HepG2 (cell line): ENCODE measurements at regions not wholly inside any gene's neighbourhood (a gene's known extent, or its start where the extent isn't known, plus 50 kb on each side); places are given as distances from the start of the nearest gene placed in this dataset.

Experiments
- ATAC-seq: fragments of 200-7000 bp; cut with Tn5 transposase; 3 replicates; pipeline ENCODE4 v1.9.1; 2020; ENCODE audit warnings: mild to moderate bottlenecking, moderate library complexity
- BruUV-seq: library from RNA; stranded (reverse); fragments of 400-500 nt; replicated peaks from 2 replicates; lab custom pipeline; 2021; lab: Mats Ljungman, UMichigan
- CTCF ChIA-PET: fragments of 300-600 bp; formaldehyde crosslinking; extraction: SDS; loops from one replicate; lab custom pipeline; 2021; ENCODE audit warnings: low total read pairs, inconsistent platforms, low intra/inter-chr PET ratio; lab: Yijun Ruan, JAX
- POLR2A ChIA-PET: fragments of 350-600 bp; sonication (Branson Sonifier 250); formaldehyde crosslinking; loops from one replicate; lab custom pipeline; 2020; ENCODE audit warnings: antibody characterized with exemption, inconsistent platforms; lab: Yijun Ruan, JAX
- DNase-seq: peaks from one replicate; pipeline ENCODE4 v3.0.0-alpha.2; 2015; ENCODE audit warnings: low spot score
- FAIRE-seq: peaks from 3 replicates; lab custom pipeline; 2011; peaks lifted over from hg19 to GRCh38; lab: Jason Lieb, UNC
- H2AFZ ChIP-seq: one replicate; pipeline ENCODE4 v1.6.1; 2011; ENCODE audit warnings: low read length, inconsistent platforms
- H3K27ac ChIP-seq: fragments of 300-600 bp; 3 replicates; pipeline ENCODE4 v1.8.0; 2011; ENCODE audit warnings: mixed run types, mild to moderate bottlenecking, mixed read lengths, low read length, inconsistent platforms; ENCODE audit not compliant: insufficient read depth; ENCODE audit errors: extremely low read length
- H3K27me3 ChIP-seq, 2 experiments: fragments of 200-600 bp in 1 of 2; 2 replicates in 1 of 2; 3 replicates in 1 of 2; pipeline versions ENCODE4 v1.6.0 to v1.8.0; 2011; ENCODE audit warnings: low read length in 2 of 2, mild to moderate bottlenecking in 2 of 2, moderate library complexity in 2 of 2, inconsistent platforms in 1 of 2; ENCODE audit not compliant: insufficient read depth in 2 of 2, control insufficient read depth in 1 of 2
- H3K36me3 ChIP-seq, 2 experiments: fragments of 200-600 bp in 1 of 2; replicated peaks in 1 of 2; 2 replicates in 1 of 2; 3 replicates in 1 of 2; pipeline versions ENCODE4 v1.5.1 to v1.8.0; 2011; ENCODE audit warnings: low read length in 2 of 2, inconsistent platforms in 1 of 2; ENCODE audit not compliant: insufficient read depth in 2 of 2, control insufficient read depth in 1 of 2
- H3K4me1 ChIP-seq: 2 replicates; pipeline ENCODE4 v1.5.1; 2012; ENCODE audit warnings: low read length, inconsistent platforms; ENCODE audit not compliant: insufficient read depth
- H3K4me2 ChIP-seq: 2 replicates; pipeline ENCODE4 v1.6.0; 2011; ENCODE audit warnings: low read depth, low read length, inconsistent platforms
- H3K4me3 ChIP-seq, 3 experiments: fragments of 200-600 bp in 1 of 3; sonication (generic), shearing (Covaris generic) in 1 of 3; replicated peaks in 1 of 3; 2 replicates each; pipeline ENCODE4 v1.5.1; 2011 to 2016; ENCODE audit warnings: low read length in 3 of 3, inconsistent platforms in 2 of 3, low read depth in 2 of 3, mild to moderate bottlenecking in 2 of 3, control low read depth in 1 of 3, mixed read lengths in 1 of 3; ENCODE audit not compliant: insufficient read depth in 1 of 3
- H3K79me2 ChIP-seq: one replicate; pipeline ENCODE4 v1.6.1; 2011; ENCODE audit warnings: low read length, inconsistent platforms; ENCODE audit not compliant: insufficient read depth
- H3K9ac ChIP-seq: 2 replicates; pipeline ENCODE4 v1.6.0; 2011; ENCODE audit warnings: mild to moderate bottlenecking, low read depth, low read length, inconsistent platforms; ENCODE audit not compliant: insufficient read depth
- H3K9me3 ChIP-seq: 2 replicates; pipeline ENCODE4 v1.5.1; 2012; ENCODE audit warnings: mild to moderate bottlenecking, low read length
- H4K20me1 ChIP-seq: 2 replicates; pipeline ENCODE4 v1.6.0; 2011; ENCODE audit warnings: inconsistent platforms, mild to moderate bottlenecking, low read length, moderate library complexity; ENCODE audit not compliant: insufficient read depth
- FOXJ3 ChIP-seq: sonication (generic); formaldehyde crosslinking; IDR thresholded peaks from 2 replicates; pipeline ENCODE4 v1.4.0; 2020; ENCODE audit warnings: missing genetic modification reagents, mild to moderate bottlenecking, borderline replicate concordance
- RBAK ChIP-seq: sonication (generic); formaldehyde crosslinking; IDR thresholded peaks from 2 replicates; pipeline ENCODE4 v1.5.1; 2020; ENCODE audit warnings: mild to moderate bottlenecking, missing genetic modification reagents
- RBM22 ChIP-seq: fragments of 200-400 bp; formaldehyde crosslinking; optimal IDR thresholded peaks from 2 replicates; pipeline ENCODE3; 2017; ENCODE audit warnings: mild to moderate bottlenecking, low read length, moderate library complexity
- SMAD9 ChIP-seq: sonication (generic); formaldehyde crosslinking; IDR thresholded peaks from 2 replicates; pipeline ENCODE4 v1.5.1; 2020; ENCODE audit warnings: mild to moderate bottlenecking, missing genetic modification reagents
- ZNF761 ChIP-seq: sonication (generic); formaldehyde crosslinking; conservative IDR thresholded peaks from 2 replicates; pipeline ENCODE4 v1.4.0; 2020; ENCODE audit warnings: mild to moderate bottlenecking, missing genetic modification reagents
- WGBS: methylation state at CpG from one replicate; pipeline ENCODE4 v1.1.6; 2017; ENCODE audit warnings: low lambda C conversion rate; 5-methylcytosine and 5-hydroxymethylcytosine counted together
- in situ Hi-C: cut with HindIII; loops from 2 replicates; pipeline ENCODE4 v1.10.0; 2017; ENCODE audit warnings: low pct_unique_long_range_greater_than_20kb; ENCODE audit not compliant: extremely low pct_ligation_motif_present
- intact Hi-C: fragments of 100-400 bp; cut with micrococcal nuclease; formaldehyde crosslinking; loops from one replicate; pipeline ENCODE4 v1.10.0; 2022; ENCODE audit not compliant: unreplicated experiment
- TF ChIP-seq, protein P1 (sequence below): sonication (generic); formaldehyde crosslinking; IDR thresholded peaks from 2 replicates; pipeline ENCODE4 v1.4.0; 2020; ENCODE audit warnings: mild to moderate bottlenecking, missing genetic modification reagents
- TF ChIP-seq, protein P2 (sequence below): sonication (generic); formaldehyde crosslinking; IDR thresholded peaks from 2 replicates; pipeline ENCODE4 v1.4.0; 2020; ENCODE audit warnings: missing genetic modification reagents
- TF ChIP-seq, protein P3 (sequence below): sonication (generic); formaldehyde crosslinking; IDR thresholded peaks from 2 replicates; pipeline ENCODE4 v1.4.0; 2020; ENCODE audit warnings: missing genetic modification reagents
- TF ChIP-seq, protein P4 (sequence below): sonication (generic); formaldehyde crosslinking; IDR thresholded peaks from 2 replicates; pipeline ENCODE4 v1.9.0; 2021; ENCODE audit warnings: missing genetic modification reagents, borderline replicate concordance

DNA sequence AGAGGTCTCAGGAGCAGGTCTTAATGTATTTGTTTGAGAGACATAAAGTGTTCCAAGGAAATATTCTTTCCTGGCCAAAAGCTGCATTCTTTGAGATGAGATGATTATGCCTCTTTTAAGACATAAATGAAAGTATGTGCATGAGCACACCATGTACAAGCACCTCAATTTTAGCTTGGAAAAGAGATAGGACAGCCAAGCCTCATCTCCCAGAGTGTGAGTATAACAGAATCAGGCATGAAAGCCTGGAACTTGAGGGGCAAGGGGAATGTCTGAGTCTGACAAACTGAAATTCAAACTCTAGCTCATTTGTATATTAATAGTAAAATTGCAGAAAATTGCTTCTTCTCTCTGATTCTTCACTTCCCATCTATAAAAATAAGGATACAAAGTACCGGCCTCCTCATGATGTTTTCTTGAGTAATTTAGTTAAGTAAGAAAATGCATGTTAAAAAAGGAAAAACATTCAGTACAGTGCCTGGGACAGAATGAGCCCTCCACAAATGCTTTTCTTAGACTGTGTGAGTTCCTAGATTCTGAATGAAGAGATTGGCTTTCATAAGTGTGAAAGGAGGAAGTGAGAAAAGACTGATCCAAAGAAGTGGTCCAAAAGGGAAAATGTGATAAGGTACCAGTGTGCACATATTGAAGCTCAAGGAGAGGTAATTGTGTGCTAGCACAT lies 1260.9 kb upstream of the SORCS1 start (continued):
- TF ChIP-seq, protein P1, sequence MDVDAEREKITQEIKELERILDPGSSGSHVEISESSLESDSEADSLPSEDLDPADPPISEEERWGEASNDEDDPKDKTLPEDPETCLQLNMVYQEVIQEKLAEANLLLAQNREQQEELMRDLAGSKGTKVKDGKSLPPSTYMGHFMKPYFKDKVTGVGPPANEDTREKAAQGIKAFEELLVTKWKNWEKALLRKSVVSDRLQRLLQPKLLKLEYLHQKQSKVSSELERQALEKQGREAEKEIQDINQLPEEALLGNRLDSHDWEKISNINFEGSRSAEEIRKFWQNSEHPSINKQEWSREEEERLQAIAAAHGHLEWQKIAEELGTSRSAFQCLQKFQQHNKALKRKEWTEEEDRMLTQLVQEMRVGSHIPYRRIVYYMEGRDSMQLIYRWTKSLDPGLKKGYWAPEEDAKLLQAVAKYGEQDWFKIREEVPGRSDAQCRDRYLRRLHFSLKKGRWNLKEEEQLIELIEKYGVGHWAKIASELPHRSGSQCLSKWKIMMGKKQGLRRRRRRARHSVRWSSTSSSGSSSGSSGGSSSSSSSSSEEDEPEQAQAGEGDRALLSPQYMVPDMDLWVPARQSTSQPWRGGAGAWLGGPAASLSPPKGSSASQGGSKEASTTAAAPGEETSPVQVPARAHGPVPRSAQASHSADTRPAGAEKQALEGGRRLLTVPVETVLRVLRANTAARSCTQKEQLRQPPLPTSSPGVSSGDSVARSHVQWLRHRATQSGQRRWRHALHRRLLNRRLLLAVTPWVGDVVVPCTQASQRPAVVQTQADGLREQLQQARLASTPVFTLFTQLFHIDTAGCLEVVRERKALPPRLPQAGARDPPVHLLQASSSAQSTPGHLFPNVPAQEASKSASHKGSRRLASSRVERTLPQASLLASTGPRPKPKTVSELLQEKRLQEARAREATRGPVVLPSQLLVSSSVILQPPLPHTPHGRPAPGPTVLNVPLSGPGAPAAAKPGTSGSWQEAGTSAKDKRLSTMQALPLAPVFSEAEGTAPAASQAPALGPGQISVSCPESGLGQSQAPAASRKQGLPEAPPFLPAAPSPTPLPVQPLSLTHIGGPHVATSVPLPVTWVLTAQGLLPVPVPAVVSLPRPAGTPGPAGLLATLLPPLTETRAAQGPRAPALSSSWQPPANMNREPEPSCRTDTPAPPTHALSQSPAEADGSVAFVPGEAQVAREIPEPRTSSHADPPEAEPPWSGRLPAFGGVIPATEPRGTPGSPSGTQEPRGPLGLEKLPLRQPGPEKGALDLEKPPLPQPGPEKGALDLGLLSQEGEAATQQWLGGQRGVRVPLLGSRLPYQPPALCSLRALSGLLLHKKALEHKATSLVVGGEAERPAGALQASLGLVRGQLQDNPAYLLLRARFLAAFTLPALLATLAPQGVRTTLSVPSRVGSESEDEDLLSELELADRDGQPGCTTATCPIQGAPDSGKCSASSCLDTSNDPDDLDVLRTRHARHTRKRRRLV (CRISPR knock-in tag) = no peak

DNA sequence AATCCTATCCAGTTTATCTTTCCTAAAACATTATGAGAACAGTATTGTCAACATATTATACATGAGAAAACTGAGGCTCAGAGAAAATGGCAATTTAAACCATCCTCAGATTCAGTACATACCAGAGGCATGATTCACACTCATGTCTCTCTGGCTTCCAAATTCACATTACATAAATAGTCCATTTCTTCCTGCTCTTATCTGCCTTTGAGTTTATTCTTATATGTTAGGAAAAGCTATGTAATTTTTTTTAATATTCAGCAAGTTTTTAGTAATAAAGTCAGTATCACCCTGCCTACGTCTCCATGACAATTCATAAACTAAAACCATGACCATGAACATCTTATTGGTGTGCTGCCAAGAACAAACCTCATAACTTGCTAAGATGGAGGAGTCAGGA lies 1260.2 kb upstream of the SORCS1 start:
- Histone ChIP-seq H2AFZ (no peak overlapping the region), H3K4me1 (no peaks in the 10 kb centered on the region), H3K79me2 (no peaks in the 10 kb centered on the region), H3K27ac (no peak overlapping the region), H3K36me3 (no peaks in the 10 kb centered on the region), H3K4me2 (no peak overlapping the region), H3K4me3 (no peak overlapping the region), H3K27me3 (no peaks in the 10 kb centered on the region; a peak in 1 of 5 replicates), H3K9ac (no peak overlapping the region), H4K20me1 (no peaks in the 10 kb centered on the region), H3K9me3 (peaks cover 73% of the 10 kb centered on the region)
- in situ Hi-C loops = no loop called here
- DNase-seq (no peak), FAIRE-seq (no peak), ATAC-seq (no peak)
- CTCF ChIA-PET = no interaction called here
- WGBS = 0% methylated on average over 1 of the region's 1 CpG
- POLR2A ChIA-PET = no interaction called here
- intact Hi-C loops = no loop called here
- no TSS peak for BruUV-seq
- TF ChIP-seq FOXJ3 (CRISPR knock-in tag) = no peak
- TF ChIP-seq, protein P2, sequence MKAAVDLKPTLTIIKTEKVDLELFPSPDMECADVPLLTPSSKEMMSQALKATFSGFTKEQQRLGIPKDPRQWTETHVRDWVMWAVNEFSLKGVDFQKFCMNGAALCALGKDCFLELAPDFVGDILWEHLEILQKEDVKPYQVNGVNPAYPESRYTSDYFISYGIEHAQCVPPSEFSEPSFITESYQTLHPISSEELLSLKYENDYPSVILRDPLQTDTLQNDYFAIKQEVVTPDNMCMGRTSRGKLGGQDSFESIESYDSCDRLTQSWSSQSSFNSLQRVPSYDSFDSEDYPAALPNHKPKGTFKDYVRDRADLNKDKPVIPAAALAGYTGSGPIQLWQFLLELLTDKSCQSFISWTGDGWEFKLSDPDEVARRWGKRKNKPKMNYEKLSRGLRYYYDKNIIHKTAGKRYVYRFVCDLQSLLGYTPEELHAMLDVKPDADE (CRISPR knock-in tag) = no peak
- no peak for TF ChIP-seq ZNF761 (CRISPR knock-in tag)
- no peak for TF ChIP-seq RBAK (CRISPR knock-in tag)
- TF ChIP-seq, protein P3, sequence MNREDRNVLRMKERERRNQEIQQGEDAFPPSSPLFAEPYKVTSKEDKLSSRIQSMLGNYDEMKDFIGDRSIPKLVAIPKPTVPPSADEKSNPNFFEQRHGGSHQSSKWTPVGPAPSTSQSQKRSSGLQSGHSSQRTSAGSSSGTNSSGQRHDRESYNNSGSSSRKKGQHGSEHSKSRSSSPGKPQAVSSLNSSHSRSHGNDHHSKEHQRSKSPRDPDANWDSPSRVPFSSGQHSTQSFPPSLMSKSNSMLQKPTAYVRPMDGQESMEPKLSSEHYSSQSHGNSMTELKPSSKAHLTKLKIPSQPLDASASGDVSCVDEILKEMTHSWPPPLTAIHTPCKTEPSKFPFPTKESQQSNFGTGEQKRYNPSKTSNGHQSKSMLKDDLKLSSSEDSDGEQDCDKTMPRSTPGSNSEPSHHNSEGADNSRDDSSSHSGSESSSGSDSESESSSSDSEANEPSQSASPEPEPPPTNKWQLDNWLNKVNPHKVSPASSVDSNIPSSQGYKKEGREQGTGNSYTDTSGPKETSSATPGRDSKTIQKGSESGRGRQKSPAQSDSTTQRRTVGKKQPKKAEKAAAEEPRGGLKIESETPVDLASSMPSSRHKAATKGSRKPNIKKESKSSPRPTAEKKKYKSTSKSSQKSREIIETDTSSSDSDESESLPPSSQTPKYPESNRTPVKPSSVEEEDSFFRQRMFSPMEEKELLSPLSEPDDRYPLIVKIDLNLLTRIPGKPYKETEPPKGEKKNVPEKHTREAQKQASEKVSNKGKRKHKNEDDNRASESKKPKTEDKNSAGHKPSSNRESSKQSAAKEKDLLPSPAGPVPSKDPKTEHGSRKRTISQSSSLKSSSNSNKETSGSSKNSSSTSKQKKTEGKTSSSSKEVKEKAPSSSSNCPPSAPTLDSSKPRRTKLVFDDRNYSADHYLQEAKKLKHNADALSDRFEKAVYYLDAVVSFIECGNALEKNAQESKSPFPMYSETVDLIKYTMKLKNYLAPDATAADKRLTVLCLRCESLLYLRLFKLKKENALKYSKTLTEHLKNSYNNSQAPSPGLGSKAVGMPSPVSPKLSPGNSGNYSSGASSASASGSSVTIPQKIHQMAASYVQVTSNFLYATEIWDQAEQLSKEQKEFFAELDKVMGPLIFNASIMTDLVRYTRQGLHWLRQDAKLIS (CRISPR knock-in tag) = no peak
- TF ChIP-seq, protein P4, sequence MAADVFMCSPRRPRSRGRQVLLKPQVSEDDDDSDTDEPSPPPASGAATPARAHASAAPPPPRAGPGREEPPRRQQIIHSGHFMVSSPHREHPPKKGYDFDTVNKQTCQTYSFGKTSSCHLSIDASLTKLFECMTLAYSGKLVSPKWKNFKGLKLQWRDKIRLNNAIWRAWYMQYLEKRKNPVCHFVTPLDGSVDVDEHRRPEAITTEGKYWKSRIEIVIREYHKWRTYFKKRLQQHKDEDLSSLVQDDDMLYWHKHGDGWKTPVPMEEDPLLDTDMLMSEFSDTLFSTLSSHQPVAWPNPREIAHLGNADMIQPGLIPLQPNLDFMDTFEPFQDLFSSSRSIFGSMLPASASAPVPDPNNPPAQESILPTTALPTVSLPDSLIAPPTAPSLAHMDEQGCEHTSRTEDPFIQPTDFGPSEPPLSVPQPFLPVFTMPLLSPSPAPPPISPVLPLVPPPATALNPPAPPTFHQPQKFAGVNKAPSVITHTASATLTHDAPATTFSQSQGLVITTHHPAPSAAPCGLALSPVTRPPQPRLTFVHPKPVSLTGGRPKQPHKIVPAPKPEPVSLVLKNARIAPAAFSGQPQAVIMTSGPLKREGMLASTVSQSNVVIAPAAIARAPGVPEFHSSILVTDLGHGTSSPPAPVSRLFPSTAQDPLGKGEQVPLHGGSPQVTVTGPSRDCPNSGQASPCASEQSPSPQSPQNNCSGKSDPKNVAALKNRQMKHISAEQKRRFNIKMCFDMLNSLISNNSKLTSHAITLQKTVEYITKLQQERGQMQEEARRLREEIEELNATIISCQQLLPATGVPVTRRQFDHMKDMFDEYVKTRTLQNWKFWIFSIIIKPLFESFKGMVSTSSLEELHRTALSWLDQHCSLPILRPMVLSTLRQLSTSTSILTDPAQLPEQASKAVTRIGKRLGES = no peak
- no peak for TF ChIP-seq SMAD9 (CRISPR knock-in tag)
- no peak for TF ChIP-seq RBM22
